AG04450 (cell line): ENCODE measurements at regions not wholly inside any gene's neighbourhood (a gene's known extent, or its start where the extent isn't known, plus 50 kb on each side); places are given as distances from the start of the nearest gene placed in this dataset.

Source experiments
- CTCF ChIA-PET: fragments of 300-600, 350-600 bp; formaldehyde crosslinking; extraction: SDS; loops from one replicate; lab custom pipeline; 2022; ENCODE audit warnings: antibody characterized with exemption, inconsistent platforms; lab: Charles Lee
- POLR2A ChIA-PET: fragments of 350-600 bp; formaldehyde crosslinking; extraction: SDS; loops from one replicate; lab custom pipeline; 2021; ENCODE audit warnings: antibody characterized with exemption, inconsistent platforms; lab: Yijun Ruan, JAX
- DNase-seq: peaks from one replicate; pipeline ENCODE4 v3.0.0-alpha.2; 2011; ENCODE audit warnings: low read depth, low spot score
- H3K27ac ChIP-seq: one replicate; pipeline ENCODE4 v1.5.1; 2012; ENCODE audit warnings: low read depth, low read length, control low read depth
- H3K27me3 ChIP-seq: one replicate; pipeline ENCODE4 v1.6.0; 2012; ENCODE audit warnings: low read length; ENCODE audit not compliant: control insufficient read depth, insufficient read depth
- H3K4me3 ChIP-seq: 2 replicates; pipeline ENCODE4 v1.5.1; 2011; ENCODE audit warnings: mild to moderate bottlenecking, low read depth, low read length, control low read depth
- H3K9me3 ChIP-seq: 2 replicates; pipeline ENCODE4 v1.5.1; 2012; ENCODE audit warnings: low read length; ENCODE audit not compliant: control insufficient read depth, insufficient read depth
- CTCF ChIP-seq: IDR thresholded peaks from 2 replicates; pipeline ENCODE4 v1.5.1; 2011; ENCODE audit warnings: low read depth, low read length, control low read depth, inconsistent platforms

GRCh38 chr9:108108280-108108851, 618.8 kb upstream of the KLF4 start:
- CTCF ChIA-PET, result no interaction called here
- Histone ChIP-seq H3K9me3 (no peaks in the 10 kb centered on the region), H3K27ac (no peak overlapping the region), H3K4me3 (no peak overlapping the region), H3K27me3 (no peaks in the 10 kb centered on the region)
- POLR2A ChIA-PET, result no interaction called here
- DNase-seq, result no peak
- no peak for TF ChIP-seq CTCF

DNA sequence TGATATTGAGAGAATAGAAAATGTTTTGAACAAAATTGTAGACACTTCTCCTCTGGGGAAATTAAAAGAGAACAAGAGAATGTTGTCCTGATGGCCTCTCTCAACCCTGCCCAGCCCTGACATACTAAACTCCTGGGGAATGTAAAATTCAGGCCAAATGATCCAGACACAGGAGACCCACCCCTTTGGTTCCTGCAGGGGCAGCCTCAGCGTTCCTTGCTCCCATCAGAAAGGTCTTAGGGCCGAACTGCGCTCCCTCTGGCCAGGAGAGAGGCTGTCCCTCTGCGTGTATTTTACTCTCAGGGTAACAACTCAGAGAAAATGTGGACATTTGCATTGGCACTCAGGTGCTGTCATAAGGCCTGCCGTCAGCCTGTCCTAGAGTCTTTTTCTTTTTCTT, 616.3 kb upstream of the KLF4 start:
- POLR2A ChIA-PET, result no interaction called here
- H3K4me3 ChIP-seq, result no peak overlapping the region
- H3K9me3 ChIP-seq, result no peaks in the 10 kb centered on the region
- DNase-seq, result no peak
- TF ChIP-seq CTCF, result no peak
- H3K27me3 ChIP-seq, result no peaks in the 10 kb centered on the region
- CTCF ChIA-PET, result no interaction called here
- H3K27ac ChIP-seq, result no peak overlapping the region

DNA sequence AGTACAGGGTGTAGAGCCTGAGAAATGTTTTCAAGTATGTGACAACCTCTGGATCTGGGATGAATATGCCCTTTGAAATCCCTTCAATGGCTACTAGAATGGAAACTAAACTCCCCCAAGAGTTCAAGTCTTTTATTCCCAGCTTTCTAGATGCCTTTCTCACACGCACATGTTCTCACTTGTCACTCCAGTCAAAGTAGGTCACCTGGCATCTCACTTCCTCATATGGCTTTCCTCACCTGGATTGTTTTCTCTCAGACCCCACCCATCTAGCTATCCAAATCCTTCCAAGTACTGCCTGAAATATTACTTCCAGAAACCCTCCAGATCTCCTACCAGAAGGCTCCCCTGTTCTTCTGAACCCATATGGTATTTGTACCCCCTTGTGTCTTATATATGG, 615.4 kb upstream of the KLF4 start:
- DNase-seq, result no peak
- POLR2A ChIA-PET, result no interaction called here
- Histone ChIP-seq H3K27me3 (no peaks in the 10 kb centered on the region), H3K27ac (no peak overlapping the region), H3K9me3 (no peaks in the 10 kb centered on the region), H3K4me3 (no peak overlapping the region)
- CTCF ChIA-PET, result no interaction called here
- no peak for TF ChIP-seq CTCF

DNA sequence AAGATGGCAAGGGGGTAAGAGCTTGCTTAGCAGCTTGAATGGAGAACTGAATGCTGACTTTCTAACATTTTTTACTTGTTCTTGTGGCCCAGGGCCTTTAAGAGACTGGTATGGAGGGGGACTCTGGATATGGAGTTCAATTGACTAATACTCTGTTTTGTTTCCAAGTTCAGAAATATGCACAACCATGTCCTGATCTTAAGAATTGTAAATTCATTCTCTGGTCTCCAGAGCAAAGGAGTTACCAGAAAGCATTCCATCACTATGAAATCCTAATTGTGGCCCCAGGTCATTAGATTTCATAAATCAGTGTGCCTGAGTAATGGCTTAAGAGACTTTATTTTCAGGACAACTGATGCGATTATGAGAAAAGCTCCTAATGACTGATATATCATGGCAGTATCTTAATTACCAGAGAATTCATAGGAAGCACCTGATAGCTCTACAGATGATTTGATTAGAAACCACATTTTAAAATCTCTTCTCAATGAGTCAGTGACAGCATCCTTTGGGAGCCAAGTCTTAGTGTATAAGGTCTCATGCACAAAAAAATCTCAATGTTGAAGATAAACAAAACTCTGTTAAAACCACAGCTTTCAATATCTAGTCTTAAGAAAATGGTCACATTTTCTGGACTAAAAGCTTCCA, 613.6 kb upstream of the KLF4 start:
- DNase-seq, result no peak
- no peak overlapping the region for H3K4me3 ChIP-seq
- no peak for TF ChIP-seq CTCF
- CTCF ChIA-PET, result interaction anchor here (0.8 kb wide), 1 partner anchor 21 kb away, joined by 4 read pairs; no protein-coding TSS in a partner anchor
- no peak overlapping the region for H3K27ac ChIP-seq
- no peaks in the 10 kb centered on the region for H3K9me3 ChIP-seq
- no peaks in the 10 kb centered on the region for H3K27me3 ChIP-seq
- POLR2A ChIA-PET, result no interaction called here

- POLR2A ChIA-PET, result no interaction called here
- Histone ChIP-seq H3K4me3 (no peak overlapping the region), H3K27me3 (no peaks in the 10 kb centered on the region), H3K27ac (no peak overlapping the region), H3K9me3 (no peaks in the 10 kb centered on the region)
- no peak for TF ChIP-seq CTCF
- no peak for DNase-seq
- CTCF ChIA-PET, result no interaction called here
These were observed 611.8 kb upstream of the KLF4 start for GRCh38 chr9:108101410-108101809.
